ENCODE measurements at regions not wholly inside any gene's neighbourhood (a gene's known extent, or its start where the extent isn't known, plus 50 kb on each side); places are given as distances from the start of the nearest gene placed in this dataset.

GRCh38 chr18:25686960-25687500 lies 335.1 kb upstream of the ZNF521 start:
- TF ChIP-seq POLR2A (IDR thresholded peaks at IDR 0.05): no peak
- TF ChIP-seq CTCF (IDR thresholded peaks at IDR 0.05): no peak
- no peak for TF ChIP-seq EP300 (IDR thresholded peaks at IDR 0.05)

Measured in ovary (tissue), 3 donors.